Activated naive CD4-positive, alpha-beta T cell treated with anti-CD3 and anti-CD28 coated beads for 36 hours (primary cell): ENCODE measurements at regions not wholly inside any gene's neighbourhood (a gene's known extent, or its start where the extent isn't known, plus 50 kb on each side); places are given as distances from the start of the nearest gene placed in this dataset.

Experiments
- CTCF ChIA-PET: fragments of 350-600 bp; sonication (Branson Sonifier 250); formaldehyde crosslinking; loops from one replicate; lab custom pipeline; 2021; ENCODE audit warnings: antibody characterized with exemption; lab: Charles Lee
- DNase-seq: peaks from one replicate; pipeline ENCODE4 v3.0.0-alpha.2; 2020
- H3K27ac Mint-ChIP-seq: one replicate; pipeline ENCODE4 v1.8.0; 2021; ENCODE audit warnings: mild to moderate bottlenecking, mixed read lengths
- H3K27me3 Mint-ChIP-seq: one replicate; pipeline ENCODE4 v1.8.0; 2021; ENCODE audit warnings: low read depth, mixed read lengths
- H3K36me3 Mint-ChIP-seq: one replicate; pipeline ENCODE4 v1.8.0; 2021; ENCODE audit warnings: low read depth, mixed read lengths
- H3K4me1 Mint-ChIP-seq: one replicate; pipeline ENCODE4 v1.8.0; 2021; ENCODE audit warnings: low read depth, mixed read lengths
- H3K4me3 Mint-ChIP-seq: one replicate; pipeline ENCODE4 v1.8.0; 2021; ENCODE audit warnings: mild to moderate bottlenecking, moderate library complexity, mixed read lengths
- H3K9me3 Mint-ChIP-seq: one replicate; pipeline ENCODE4 v1.8.0; 2021; ENCODE audit warnings: mixed read lengths
- intact Hi-C: fragments of 100-400 bp; cut with micrococcal nuclease; formaldehyde crosslinking; loops from one replicate; pipeline ENCODE4 v1.15.1; 2023

DNA sequence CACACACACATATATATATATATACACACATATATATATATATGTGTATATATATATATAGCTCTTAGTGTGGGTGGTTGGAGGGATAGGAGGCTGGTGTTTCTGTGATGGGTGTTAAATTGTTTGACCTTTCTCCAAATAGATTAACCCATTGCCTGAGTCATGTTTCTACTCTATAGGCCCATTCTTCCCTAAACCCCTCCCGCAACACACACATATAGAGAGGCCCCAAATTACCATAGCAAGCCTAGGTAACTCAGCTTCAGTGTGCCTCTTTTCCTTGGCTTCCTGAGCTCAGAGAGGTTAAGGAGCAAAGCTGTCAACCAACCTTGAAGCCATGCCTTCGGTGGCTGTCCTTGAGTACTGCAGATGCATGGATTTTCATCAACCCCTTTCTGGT, 98.7 kb upstream of the ADO start:
- Mint-ChIP-seq H3K4me3 (no peak overlapping the region), H3K27me3 (peaks cover 2% of the 10 kb centered on the region), H3K36me3 (no peaks in the 10 kb centered on the region), H3K27ac (no peak overlapping the region), H3K9me3 (peaks cover 5% of the 10 kb centered on the region), H3K4me1 (peaks cover 3% of the 10 kb centered on the region)
- intact Hi-C loops: no loop called here
- CTCF ChIA-PET: no interaction called here
- no peak for DNase-seq

DNA sequence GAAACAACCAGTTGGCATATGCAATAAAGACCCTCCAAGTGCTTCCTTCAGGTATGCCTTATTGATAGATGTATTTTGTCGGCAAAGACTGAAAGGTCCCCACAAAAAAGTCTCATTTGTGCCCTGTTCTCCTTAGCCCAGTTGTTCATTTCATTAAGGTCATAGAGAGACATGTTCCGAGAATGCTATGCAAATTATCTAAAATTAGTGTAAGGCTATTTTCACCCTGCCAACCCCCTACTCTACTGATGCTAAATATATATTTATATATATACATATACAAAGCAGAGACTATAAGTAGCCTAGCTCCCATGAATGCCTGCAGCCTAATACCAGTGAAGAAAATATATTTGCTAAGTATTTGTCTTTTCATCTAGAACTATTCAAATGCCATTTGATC, 96.7 kb upstream of the ADO start:
- no peak for DNase-seq
- Mint-ChIP-seq H3K4me1 (peaks cover 3% of the 10 kb centered on the region), H3K9me3 (peaks cover 4% of the 10 kb centered on the region), H3K4me3 (no peak overlapping the region), H3K36me3 (no peaks in the 10 kb centered on the region), H3K27ac (no peak overlapping the region), H3K27me3 (peaks cover 2% of the 10 kb centered on the region)
- CTCF ChIA-PET: interaction anchor here (0.5 to 1.1 kb wide), 2 partner anchors 18 to 96 kb away, joined by 3 read pairs; no protein-coding TSS in a partner anchor
- intact Hi-C loops: no loop called here

DNA sequence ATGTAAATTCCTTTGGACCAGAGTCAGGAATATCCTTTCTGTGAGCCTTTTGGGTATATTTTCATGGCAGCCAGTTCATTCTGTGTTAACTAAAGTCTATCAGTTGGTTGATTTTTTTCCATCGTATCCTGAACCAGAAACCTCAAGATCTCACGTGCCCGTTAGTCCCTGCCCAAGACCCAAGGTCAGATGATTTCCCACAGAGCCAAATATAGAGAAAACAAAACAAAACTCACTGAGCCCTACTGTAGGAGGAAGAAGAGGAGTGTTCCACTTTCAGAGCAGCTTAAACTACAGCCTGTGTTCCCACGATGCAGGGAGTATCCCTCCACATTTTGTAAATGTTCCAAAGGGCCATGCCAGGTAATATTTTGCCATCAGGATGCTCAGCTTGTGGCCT, 96.0 kb upstream of the ADO start:
- Mint-ChIP-seq H3K9me3 (peaks cover 3% of the 10 kb centered on the region), H3K4me1 (peaks cover 3% of the 10 kb centered on the region), H3K27me3 (peaks cover 2% of the 10 kb centered on the region), H3K36me3 (no peaks in the 10 kb centered on the region), H3K27ac (no peak overlapping the region), H3K4me3 (no peak overlapping the region)
- no peak for DNase-seq
- intact Hi-C loops: no loop called here
- CTCF ChIA-PET: no interaction called here

DNA sequence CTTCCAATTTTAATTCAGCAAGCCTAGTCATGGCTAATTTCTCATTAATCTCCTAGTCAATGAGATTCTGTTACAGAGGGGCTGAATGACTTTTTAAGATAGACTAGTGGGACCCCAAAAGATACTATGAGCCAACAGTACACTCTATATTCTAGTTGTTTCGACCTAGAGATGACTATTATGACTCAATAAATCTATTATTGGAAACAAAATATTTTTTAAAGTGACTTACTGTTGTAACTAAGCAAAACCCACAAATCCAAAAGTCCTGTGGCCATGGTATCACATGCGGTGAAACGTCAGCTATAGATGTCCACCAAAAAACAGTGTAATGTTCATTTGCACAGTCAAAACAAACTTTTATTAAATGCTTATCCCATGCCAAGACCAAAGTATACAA, 95.3 kb upstream of the ADO start:
- Mint-ChIP-seq H3K36me3 (no peaks in the 10 kb centered on the region), H3K27me3 (peaks cover 2% of the 10 kb centered on the region), H3K4me3 (no peak overlapping the region), H3K9me3 (no peaks in the 10 kb centered on the region), H3K27ac (no peak overlapping the region), H3K4me1 (peaks cover 3% of the 10 kb centered on the region)
- DNase-seq: no peak
- CTCF ChIA-PET: no interaction called here
- intact Hi-C loops: no loop called here

DNA sequence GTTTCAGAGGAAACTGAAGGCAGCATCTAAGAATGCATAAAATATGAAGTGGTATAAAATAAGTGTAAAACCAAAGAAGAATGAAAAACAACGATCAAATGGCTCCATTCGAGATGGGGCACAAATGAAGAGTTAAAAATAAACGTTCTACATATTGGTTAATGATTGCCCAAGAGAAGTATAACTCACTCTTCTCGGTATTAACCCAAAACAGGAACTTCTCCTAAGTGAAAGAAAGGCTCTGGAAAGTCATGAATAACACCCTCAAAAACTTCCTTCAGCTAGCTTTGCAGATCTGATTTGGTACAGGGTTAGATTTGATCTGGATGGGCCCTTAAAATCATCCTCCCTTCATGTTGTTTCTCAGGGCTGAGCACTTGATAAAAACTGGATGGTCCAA, 94.3 kb upstream of the ADO start:
- intact Hi-C loops: no loop called here
- CTCF ChIA-PET: interaction anchor here (0.6 kb wide), 1 partner anchor 273 kb away, joined by 3 read pairs; no protein-coding TSS in a partner anchor
- Mint-ChIP-seq H3K4me3 (no peak overlapping the region), H3K9me3 (no peaks in the 10 kb centered on the region), H3K36me3 (no peaks in the 10 kb centered on the region), H3K4me1 (peaks cover 6% of the 10 kb centered on the region), H3K27ac (no peak overlapping the region), H3K27me3 (no peaks in the 10 kb centered on the region)
- DNase-seq: no peak

DNA sequence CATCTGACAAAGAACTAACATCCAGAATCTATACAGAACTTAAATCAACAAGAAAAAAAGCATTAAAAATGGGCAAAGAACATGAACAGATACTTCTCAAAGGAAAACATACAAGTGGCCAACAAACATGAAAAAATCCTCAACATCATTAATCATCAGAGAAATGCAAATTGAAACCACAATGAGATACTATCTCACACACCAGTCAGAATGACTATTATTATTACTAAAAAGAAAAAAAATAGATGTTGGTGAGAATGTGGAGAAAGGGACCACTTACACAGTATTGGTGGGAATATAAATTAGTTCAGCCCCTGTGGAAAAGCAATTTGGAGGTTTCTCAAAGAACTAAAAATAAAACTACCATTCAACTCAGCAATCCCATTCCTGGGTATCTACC, 89.1 kb upstream of the ADO start:
- DNase-seq: no peak
- Mint-ChIP-seq H3K27ac (no peak overlapping the region), H3K4me1 (peaks cover 5% of the 10 kb centered on the region), H3K27me3 (no peaks in the 10 kb centered on the region), H3K4me3 (no peak overlapping the region), H3K36me3 (no peaks in the 10 kb centered on the region), H3K9me3 (no peaks in the 10 kb centered on the region)
- intact Hi-C loops: no loop called here
- CTCF ChIA-PET: interaction anchor here (0.8 kb wide), 1 partner anchor 18 kb away, joined by 3 read pairs; no protein-coding TSS in a partner anchor

DNA sequence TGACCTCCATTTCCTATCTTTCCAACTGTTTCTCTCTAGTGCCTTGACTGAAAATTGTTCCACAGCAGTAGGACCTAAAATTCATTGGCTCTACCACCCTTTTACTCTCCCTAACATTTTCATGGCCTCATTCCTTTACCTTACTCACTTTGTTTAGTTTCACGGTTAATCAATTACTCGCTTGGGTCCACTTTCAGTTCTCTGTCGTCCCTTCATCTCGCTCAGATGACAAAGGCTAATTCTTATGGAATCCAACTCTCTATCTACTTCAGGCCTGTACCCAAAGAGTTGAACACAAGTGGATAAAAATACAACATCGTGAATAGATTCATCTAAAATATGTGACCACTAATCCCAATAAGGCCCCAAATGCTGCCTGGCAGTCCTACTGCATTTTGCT, 85.9 kb upstream of the ADO start:
- CTCF ChIA-PET: no interaction called here
- intact Hi-C loops: no loop called here
- no peak for DNase-seq
- Mint-ChIP-seq H3K4me1 (peaks cover 5% of the 10 kb centered on the region), H3K4me3 (no peak overlapping the region), H3K27me3 (no peaks in the 10 kb centered on the region), H3K36me3 (no peaks in the 10 kb centered on the region), H3K9me3 (no peaks in the 10 kb centered on the region), H3K27ac (no peak overlapping the region)

DNA sequence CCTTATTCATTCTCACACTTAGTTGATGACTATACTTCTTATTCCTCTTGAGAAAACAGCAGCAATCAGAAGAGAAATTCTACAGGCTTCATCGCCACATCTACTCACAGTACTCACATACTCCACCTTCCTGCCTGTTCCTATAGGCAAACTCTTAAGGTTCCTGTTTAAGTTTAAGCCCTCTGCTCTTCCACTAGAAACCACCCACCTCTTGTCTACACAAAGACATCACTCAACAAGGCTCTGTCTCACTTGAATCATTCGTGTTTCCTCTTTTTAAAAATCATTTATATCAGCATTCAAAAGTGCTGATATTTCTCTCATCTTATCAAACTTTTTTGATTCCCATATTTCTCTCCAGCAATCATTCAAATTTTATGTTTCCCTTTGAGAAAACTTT, 85.5 kb upstream of the ADO start:
- H3K4me3 Mint-ChIP-seq: no peak overlapping the region
- H3K36me3 Mint-ChIP-seq: no peaks in the 10 kb centered on the region
- no peaks in the 10 kb centered on the region for H3K9me3 Mint-ChIP-seq
- no peaks in the 10 kb centered on the region for H3K27me3 Mint-ChIP-seq
- H3K4me1 Mint-ChIP-seq: peaks cover 5% of the 10 kb centered on the region
- CTCF ChIA-PET: no interaction called here
- intact Hi-C loops: no loop called here
- no peak overlapping the region for H3K27ac Mint-ChIP-seq
- no peak for DNase-seq

DNA sequence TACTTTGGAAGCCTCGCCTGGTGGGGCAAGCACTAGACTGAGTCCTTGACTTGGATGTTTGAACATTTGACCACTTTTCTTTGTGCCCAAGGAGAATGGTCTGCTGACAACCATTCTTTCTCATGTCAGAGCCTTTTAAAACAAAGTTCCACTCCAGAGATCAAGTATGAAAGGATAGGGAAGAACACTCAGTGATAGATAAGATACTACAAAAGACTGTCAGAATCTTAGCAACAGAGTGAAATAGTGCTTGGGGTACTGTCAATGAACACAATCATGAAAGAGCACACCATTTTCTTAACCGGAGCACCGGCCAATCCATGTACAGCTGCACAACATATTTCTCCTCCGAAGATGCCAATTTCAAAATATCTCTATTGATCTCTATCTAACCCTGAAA, 82.8 kb upstream of the ADO start:
- Mint-ChIP-seq H3K36me3 (no peaks in the 10 kb centered on the region), H3K27ac (no peak overlapping the region), H3K9me3 (no peaks in the 10 kb centered on the region), H3K4me1 (peaks cover 19% of the 10 kb centered on the region), H3K27me3 (no peaks in the 10 kb centered on the region), H3K4me3 (no peak overlapping the region)
- intact Hi-C loops: no loop called here
- DNase-seq: no peak
- CTCF ChIA-PET: no interaction called here

DNA sequence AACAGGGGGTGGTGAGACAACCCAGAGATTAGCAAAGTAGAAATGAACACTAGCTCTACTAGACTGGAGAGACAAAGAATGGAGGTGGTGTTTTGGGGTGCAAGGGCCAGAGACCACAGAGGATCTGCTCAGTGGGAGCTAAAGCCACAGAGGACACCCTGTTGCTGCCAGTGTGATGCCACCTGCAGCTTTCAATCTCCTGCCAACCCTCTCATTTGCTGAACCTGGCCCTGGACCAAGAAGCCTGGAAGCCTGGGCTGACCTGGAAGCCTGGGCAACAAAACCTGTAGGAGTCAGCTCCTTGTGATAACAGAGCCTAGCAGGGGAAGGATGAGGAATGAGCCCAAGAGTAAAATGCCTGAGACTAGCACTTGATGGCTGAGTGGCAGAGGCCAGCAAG, 81.1 kb upstream of the ADO start:
- no peaks in the 10 kb centered on the region for H3K9me3 Mint-ChIP-seq
- H3K36me3 Mint-ChIP-seq: no peaks in the 10 kb centered on the region
- no peak overlapping the region for H3K4me3 Mint-ChIP-seq
- peaks cover 31% of the 10 kb centered on the region for H3K4me1 Mint-ChIP-seq
- DNase-seq: no peak
- intact Hi-C loops: no loop called here
- no peak overlapping the region for H3K27ac Mint-ChIP-seq
- CTCF ChIA-PET: interaction anchor here (0.6 kb wide), 2 partner anchors 10 to 272 kb away, joined by 3 read pairs; no protein-coding TSS in a partner anchor
- no peaks in the 10 kb centered on the region for H3K27me3 Mint-ChIP-seq

DNA sequence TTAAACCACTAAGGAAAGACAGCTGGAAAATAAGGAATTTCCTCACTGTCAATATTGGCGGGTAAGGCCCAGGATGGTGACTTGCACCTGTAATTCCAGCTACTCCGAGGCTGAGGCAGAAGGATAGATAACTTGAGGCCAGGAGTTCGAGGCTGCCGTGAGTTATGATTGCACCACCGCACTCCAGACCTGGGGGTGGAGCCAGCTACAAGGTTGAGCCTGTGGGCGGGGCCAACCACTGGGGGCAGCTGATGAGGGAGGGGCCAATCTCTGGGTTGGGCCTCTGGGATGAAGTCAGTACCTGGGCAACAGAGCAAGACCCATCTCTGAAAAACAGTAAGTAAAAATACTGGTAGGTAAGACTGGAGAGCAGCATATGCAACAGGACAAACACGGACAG, 80.1 kb upstream of the ADO start:
- Mint-ChIP-seq H3K27ac (no peak overlapping the region), H3K36me3 (no peaks in the 10 kb centered on the region), H3K4me3 (no peak overlapping the region), H3K4me1 (peaks cover 39% of the 10 kb centered on the region), H3K9me3 (no peaks in the 10 kb centered on the region), H3K27me3 (peaks cover 3% of the 10 kb centered on the region)
- CTCF ChIA-PET: interaction anchor here (1.2 to 1.3 kb wide), 2 partner anchors 43 to 93 kb away, joined by 3 to 7 read pairs; no protein-coding TSS in a partner anchor
- peak; percentile 14 for DNase-seq
- intact Hi-C loops: no loop called here

DNA sequence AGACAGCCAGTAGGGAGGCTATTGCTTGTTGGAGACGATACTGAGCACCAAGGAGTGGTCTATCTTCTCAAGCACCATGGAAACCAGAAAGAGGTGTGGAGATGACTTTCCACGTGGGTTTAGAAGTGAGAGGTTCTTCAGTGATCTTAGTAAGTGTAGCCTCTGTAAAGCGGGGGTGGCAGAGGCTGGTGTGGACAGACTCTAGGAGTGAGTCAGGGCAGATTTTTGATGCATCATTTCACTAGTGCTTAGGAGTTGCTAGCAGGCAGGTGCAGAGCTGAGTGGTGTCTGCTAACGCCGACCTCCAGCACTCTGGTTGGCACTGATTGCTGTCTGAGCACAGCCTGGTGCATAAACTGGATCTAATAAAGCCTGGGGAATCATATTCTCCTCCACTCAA, 78.4 kb upstream of the ADO start:
- CTCF ChIA-PET: interaction anchor here (1.2 kb wide), 1 partner anchor 57 kb away, joined by 5 read pairs; no protein-coding TSS in a partner anchor
- Mint-ChIP-seq H3K27me3 (peaks cover 3% of the 10 kb centered on the region), H3K9me3 (no peaks in the 10 kb centered on the region), H3K4me1 (peaks cover 39% of the 10 kb centered on the region), H3K4me3 (no peak overlapping the region), H3K36me3 (no peaks in the 10 kb centered on the region), H3K27ac (no peak overlapping the region)
- DNase-seq: peak; percentile 69
- intact Hi-C loops: loop anchor here (1.0 kb wide), 1 partner anchor 9 kb away; no protein-coding TSS in a partner anchor

DNA sequence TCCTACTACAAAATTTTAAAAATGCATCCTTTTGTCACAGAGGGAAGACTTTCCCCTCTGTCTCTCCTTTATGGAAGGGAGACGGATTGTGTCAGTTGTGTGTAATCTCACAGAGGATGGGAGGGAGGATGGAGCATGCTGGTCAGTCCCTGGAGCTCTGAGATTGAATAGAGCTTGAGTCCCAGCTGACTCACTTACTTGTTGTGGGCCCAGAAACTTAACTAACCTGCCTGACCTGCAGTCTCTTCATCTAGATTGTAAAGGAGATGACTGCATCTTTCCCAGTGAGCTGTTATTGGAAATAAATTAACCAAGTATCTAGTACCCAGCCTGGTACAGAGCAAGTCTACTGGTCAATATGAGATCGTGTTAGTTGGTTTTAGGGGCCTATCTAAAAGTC, 77.9 kb upstream of the ADO start:
- CTCF ChIA-PET: interaction anchor here (1.2 kb wide), 1 partner anchor 56 kb away, joined by 5 read pairs; no protein-coding TSS in a partner anchor
- Mint-ChIP-seq H3K27me3 (peaks cover 3% of the 10 kb centered on the region), H3K9me3 (no peaks in the 10 kb centered on the region), H3K4me3 (no peak overlapping the region), H3K27ac (no peak overlapping the region), H3K36me3 (no peaks in the 10 kb centered on the region), H3K4me1 (peaks cover 42% of the 10 kb centered on the region)
- intact Hi-C loops: loop anchor here (1.0 kb wide), 1 partner anchor 9 kb away; no protein-coding TSS in a partner anchor
- no peak for DNase-seq
